T47D (cell line): ENCODE measurements at regions not wholly inside any gene's neighbourhood (a gene's known extent, or its start where the extent isn't known, plus 50 kb on each side); places are given as distances from the start of the nearest gene placed in this dataset.

ENCODE experiments used
- DNase-seq, 2 experiments: peaks; one replicate each; pipeline versions ENCODE4 v3.0.0 to v3.0.0-alpha.2; 2011 to 2012; ENCODE audit warnings: low read depth in 1 of 2, low spot score in 1 of 2
- JUND ChIP-seq: IDR thresholded peaks from 2 replicates; pipeline ENCODE4 v1.6.1; 2012; ENCODE audit warnings: low read depth
- in situ Hi-C: cut with HindIII; loops from 2 replicates; pipeline ENCODE4 v1.10.0; 2016; ENCODE audit warnings: low sequenced_read_pairs, low pct_unique_long_range_greater_than_20kb

GRCh38 chr1:40914927-40915569, 52.9 kb upstream of the CITED4 start:
- TF ChIP-seq JUND: no peak
- DNase-seq: peak in 1 of 2 experiments; percentile 59
- in situ Hi-C loops: no loop called here

GRCh38 chr1:40915581-40915980, 53.4 kb upstream of the CITED4 start:
- in situ Hi-C loops: no loop called here
- DNase-seq: peak in 1 of 2 experiments; percentile 75
- TF ChIP-seq JUND: no peak

- in situ Hi-C loops: no loop called here
- no peak for TF ChIP-seq JUND
- peak in 1 of 2 experiments; percentile 49 for DNase-seq
Observed at GRCh38 chr1:40917995-40918711, 56.0 kb upstream of the CITED4 start.

GRCh38 chr1:40919475-40920011, 57.4 kb upstream of the CITED4 start:
- peak in 1 of 2 experiments; percentile 91 for DNase-seq
- no peak for TF ChIP-seq JUND
- in situ Hi-C loops: no loop called here

GRCh38 chr1:40921522-40921921, 58.0 kb upstream of the CTPS1 start:
- TF ChIP-seq JUND: no peak
- DNase-seq: no peak
- in situ Hi-C loops: no loop called here

- TF ChIP-seq JUND: no peak
- in situ Hi-C loops: no loop called here
- no peak for DNase-seq
Observed at GRCh38 chr1:40921981-40922677, 57.4 kb upstream of the CTPS1 start.

DNA sequence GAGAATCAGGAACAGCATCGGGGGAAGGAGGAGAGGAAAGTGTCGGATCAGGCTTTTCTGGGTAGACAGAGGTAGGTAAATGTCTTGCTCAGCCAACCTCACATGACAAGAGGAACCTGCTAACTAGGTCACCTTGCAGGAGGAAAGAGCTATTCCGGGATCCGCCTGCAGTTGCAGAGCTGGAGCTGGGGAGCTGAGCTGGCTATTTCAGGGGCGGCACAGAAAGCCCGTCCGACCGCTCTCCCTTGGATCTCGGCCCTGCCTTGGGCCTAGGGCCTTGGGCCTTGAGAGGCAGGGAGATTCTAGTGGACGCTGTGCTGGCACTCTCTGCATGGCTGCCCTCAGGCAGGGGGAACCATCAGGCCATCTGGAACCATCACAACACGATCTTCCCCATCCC, 56.5 kb upstream of the CTPS1 start:
- no peak for TF ChIP-seq JUND
- in situ Hi-C loops: no loop called here
- DNase-seq: peak in 1 of 2 experiments; percentile 91

GRCh38 chr1:40923511-40924020, 55.9 kb upstream of the CTPS1 start:
- TF ChIP-seq JUND: no peak

DNA sequence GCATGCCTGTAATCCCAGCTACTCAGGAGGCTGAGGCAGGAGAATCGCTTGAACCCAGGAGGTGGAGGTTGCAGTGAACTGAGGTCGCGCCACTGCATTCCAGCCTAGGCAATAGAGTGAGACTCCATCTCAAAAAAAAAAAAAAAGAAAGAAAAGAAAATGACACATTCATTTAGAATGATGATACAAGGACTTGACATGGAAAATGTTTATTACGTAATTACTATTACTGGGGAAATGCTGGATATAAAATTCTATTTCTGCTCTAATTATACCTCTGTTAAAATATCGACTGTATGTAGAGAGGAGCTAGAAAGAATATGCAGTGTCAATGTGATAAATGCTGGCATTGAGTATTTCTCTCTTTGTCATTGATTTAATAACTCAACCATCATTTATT, 54.7 kb upstream of the CTPS1 start:
- TF ChIP-seq JUND: no peak
- in situ Hi-C loops: no loop called here
- no peak for DNase-seq

More at GRCh38 chr1:40923511-40924020, 55.9 kb upstream of the CTPS1 start:
- in situ Hi-C loops: no loop called here
- peak in 1 of 2 experiments; percentile 90 for DNase-seq

- no peak for DNase-seq
- TF ChIP-seq JUND: no peak
Observed at GRCh38 chr1:40925834-40926410, 53.6 kb upstream of the CTPS1 start.

DNA sequence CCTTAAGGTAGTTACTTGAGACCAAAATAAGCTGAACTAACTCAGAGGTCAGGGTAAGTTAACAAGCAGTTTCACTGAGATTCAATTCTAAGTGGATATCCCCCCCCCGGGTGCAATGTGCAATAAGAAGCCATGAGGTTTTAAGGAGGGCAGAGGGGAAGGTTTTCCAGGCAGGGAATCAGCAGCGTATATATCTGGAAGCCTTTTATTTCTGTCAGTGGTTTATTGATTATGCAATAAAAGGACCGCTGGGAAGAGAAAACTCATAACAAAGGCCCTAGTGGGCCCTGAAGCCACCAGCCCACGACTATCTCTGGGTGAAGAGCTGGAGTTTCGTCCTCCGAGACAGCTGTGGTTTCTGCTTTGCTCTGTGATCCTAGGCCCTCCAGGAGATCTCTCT, 53.1 kb upstream of the CTPS1 start:
- peak in 1 of 2 experiments; percentile 53 for DNase-seq
- no peak for TF ChIP-seq JUND
- in situ Hi-C loops: no loop called here

More at GRCh38 chr1:40925834-40926410, 53.6 kb upstream of the CTPS1 start:
- in situ Hi-C loops: no loop called here

DNA sequence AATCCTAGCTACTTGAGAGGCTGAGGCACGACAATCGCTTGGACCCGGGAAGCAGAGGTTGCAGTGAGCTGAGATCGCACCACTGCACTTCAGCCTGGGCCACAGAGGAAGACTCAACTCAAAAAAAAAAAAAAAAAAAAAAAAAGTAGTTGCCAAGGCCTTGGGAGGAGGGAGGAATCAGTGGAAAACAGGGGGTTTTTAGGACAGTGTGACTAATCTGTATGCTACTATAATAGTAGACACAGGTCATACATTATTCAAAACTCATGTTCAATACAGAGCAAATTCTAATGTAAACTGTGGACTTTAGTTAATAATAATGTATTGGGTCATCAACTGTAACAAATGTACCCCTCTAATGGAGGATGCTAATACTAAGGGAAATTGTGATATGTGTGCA, 51.7 kb upstream of the CTPS1 start:
- DNase-seq: no peak
- no peak for TF ChIP-seq JUND
- in situ Hi-C loops: no loop called here
